ENCODE measurements at regions not wholly inside any gene's neighbourhood (a gene's known extent, or its start where the extent isn't known, plus 50 kb on each side); places are given as distances from the start of the nearest gene placed in this dataset.

DNA sequence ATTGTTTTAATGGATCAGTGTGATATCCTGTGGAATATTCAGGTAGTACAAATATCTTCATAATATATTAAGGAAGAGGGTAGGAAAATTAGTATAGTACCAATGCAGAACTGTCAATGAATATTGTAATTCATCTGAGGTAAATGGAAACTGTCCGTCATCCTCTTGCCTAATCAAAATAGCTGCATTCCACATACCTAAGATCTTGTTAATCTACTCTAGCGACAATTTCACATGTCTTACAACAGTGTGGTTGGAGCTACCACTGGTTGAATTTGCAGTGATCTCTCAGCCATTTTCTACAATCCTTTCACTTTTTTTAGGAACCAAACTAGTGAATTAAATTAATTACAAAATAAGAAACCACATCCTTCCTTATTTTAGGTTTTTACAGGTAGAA lies 117.5 kb downstream of the PCDH18 start:
- TF ChIP-seq, protein P1, sequence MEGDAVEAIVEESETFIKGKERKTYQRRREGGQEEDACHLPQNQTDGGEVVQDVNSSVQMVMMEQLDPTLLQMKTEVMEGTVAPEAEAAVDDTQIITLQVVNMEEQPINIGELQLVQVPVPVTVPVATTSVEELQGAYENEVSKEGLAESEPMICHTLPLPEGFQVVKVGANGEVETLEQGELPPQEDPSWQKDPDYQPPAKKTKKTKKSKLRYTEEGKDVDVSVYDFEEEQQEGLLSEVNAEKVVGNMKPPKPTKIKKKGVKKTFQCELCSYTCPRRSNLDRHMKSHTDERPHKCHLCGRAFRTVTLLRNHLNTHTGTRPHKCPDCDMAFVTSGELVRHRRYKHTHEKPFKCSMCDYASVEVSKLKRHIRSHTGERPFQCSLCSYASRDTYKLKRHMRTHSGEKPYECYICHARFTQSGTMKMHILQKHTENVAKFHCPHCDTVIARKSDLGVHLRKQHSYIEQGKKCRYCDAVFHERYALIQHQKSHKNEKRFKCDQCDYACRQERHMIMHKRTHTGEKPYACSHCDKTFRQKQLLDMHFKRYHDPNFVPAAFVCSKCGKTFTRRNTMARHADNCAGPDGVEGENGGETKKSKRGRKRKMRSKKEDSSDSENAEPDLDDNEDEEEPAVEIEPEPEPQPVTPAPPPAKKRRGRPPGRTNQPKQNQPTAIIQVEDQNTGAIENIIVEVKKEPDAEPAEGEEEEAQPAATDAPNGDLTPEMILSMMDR (IDR thresholded peaks at IDR 0.05; ENCODE audit: low read length) = no peak
- TF ChIP-seq EZH2 (IDR thresholded peaks at IDR 0.05; ENCODE audit: borderline replicate concordance, low read length) = no peak

Measured in OCI-LY1 (cell line).